ENCODE measurements at regions not wholly inside any gene's neighbourhood (a gene's known extent, or its start where the extent isn't known, plus 50 kb on each side); places are given as distances from the start of the nearest gene placed in this dataset.

DNA sequence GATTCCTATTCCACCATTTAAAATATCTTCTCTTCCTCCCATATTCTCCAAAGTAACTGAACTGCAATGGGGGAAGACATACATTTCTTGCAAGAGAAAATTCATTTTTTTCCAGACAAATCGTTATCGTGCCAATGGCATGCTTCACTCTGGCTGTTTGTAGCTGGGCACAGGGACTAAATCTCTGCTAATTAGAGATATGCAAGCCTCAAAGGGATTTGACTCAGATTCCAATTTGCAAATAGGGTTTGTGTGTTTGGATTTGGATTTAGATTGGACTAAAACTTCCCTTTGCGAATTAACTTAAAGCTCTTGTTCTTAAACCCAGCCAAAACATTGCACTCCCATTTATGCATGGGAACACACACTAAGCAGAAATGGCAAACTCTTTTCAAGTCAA is 276.2 kb upstream of the DUSP10 start:
- TF ChIP-seq, protein P1, sequence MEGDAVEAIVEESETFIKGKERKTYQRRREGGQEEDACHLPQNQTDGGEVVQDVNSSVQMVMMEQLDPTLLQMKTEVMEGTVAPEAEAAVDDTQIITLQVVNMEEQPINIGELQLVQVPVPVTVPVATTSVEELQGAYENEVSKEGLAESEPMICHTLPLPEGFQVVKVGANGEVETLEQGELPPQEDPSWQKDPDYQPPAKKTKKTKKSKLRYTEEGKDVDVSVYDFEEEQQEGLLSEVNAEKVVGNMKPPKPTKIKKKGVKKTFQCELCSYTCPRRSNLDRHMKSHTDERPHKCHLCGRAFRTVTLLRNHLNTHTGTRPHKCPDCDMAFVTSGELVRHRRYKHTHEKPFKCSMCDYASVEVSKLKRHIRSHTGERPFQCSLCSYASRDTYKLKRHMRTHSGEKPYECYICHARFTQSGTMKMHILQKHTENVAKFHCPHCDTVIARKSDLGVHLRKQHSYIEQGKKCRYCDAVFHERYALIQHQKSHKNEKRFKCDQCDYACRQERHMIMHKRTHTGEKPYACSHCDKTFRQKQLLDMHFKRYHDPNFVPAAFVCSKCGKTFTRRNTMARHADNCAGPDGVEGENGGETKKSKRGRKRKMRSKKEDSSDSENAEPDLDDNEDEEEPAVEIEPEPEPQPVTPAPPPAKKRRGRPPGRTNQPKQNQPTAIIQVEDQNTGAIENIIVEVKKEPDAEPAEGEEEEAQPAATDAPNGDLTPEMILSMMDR (IDR thresholded peaks at IDR 0.05) = no peak
- no peak for TF ChIP-seq POLR2A (IDR thresholded peaks at IDR 0.05)

Data from uterus (tissue), 2 donors.